HG02852 (cell line): ENCODE measurements at regions not wholly inside any gene's neighbourhood (a gene's known extent, or its start where the extent isn't known, plus 50 kb on each side); places are given as distances from the start of the nearest gene placed in this dataset.
"Not testable (repeated sequence)": the region's sequence is repeated elsewhere in the genome, so short reads cannot be mapped to it uniquely, and the experiment has no call there.

Experiments used
- ATAC-seq: cut with Tn5 transposase; IDR thresholded peaks from one replicate; pipeline ENCODE4 v1.9.1; 2021; ENCODE audit warnings: mild to moderate bottlenecking, moderate library complexity; ENCODE audit not compliant: unreplicated experiment

DNA sequence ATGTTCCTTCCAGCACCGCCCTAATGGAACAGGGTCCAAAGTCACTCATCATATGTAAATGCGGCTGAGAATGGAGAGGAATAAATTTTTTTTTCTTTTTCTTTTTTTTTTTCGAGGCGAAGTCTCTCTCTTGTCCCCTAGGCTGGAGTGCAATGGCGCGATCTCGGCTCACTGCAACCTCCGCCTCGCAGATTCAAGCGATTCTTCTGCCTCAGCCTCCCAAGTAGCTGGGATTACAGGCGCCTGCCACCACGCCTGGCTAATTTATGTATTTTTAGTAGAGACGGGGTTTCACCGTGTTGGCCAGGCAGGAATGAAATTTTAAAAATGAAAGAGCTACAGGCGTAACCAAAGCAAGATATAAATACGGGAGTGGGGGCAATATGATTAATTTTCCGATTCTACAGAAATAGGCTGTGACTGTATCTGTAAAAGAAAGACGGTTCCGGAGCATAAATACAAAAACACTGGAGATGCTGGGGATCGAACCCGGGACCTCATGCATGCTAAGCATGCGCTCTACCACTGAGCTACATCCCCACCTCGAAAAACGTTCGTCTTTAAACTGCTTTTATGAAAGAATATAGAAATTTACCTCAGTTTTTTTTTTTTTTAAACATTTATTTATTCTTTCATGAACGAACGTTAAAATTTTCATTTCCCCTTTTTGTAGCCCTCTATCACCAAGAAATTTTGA lies 132.2 kb downstream of the GPX5 start:
- ATAC-seq, result no peak

DNA sequence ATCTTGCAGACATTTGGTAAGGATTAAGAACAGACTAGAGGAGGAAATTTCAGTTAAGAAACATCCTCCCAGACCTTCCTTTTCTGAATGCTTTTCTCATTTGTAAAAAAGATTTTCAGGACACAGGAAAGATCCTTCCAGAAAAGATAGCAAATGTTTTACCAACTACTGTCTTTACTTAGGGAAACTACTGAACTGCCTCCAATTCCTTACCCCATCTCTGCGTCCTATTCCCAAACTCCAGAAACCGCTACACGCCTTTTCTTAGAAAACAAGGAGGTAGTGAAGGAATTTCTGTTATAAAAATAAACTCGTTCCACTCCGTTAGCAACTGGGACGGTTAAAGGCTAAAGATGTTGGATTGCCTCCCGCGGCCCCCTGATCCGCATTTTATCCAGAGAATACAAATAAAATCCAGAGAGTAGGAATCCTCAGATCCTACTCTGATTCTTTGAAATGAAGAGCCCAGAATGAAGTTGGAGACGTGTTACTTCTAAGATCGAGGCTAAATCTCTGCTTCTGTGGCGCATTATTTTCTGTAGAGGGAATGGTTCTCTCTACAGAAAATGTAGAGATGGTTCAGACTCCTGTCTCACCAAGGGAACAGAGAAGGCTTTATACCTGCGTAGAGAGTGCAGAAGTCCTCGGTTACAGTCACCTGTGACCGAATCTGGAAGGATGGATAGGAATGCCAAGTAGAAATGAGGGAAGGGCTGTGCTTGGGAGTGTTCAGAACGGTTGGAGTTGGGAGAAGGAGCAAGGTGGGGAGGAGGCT lies 133.0 kb downstream of the GPX5 start:
- no peak for ATAC-seq

GRCh38 chr6:28659250-28659566 lies 133.5 kb downstream of the GPX5 start:
- ATAC-seq, result no peak

DNA sequence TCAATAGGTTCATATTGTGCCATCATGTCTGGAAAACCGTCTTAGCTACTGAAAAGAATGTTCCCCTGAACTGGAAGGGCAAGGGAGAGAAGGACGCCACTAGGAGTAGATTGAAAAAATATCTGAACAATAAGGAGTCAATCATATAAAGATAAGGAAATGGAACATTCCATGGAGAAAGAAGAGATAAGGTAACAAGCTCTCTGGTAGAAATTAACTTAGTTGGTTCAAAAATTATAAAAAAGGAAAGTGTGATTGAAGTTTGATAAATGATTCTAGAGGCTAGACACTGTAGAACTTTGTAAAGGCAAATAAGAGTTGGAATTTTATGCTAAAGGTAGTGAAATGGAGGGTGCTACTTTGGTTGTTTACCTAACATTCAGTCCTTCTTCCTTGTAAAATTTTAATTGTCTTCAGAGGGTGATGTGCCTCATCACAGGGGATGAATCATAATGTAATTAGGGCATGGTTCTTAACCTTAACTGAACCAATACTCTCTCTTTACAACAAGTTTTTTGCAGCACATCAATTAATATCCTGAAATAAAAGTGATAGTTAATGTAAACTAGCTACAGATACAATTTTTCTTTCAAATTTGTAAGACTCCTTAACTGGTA lies 135.5 kb downstream of the GPX5 start:
- no peak for ATAC-seq

- ATAC-seq, result no peak
Measured at GRCh38 chr6:28664870-28665396, 139.3 kb downstream of the GPX5 start.

- no peak for ATAC-seq
Measured at GRCh38 chr6:28673417-28673786, 147.7 kb downstream of the GPX5 start.

DNA sequence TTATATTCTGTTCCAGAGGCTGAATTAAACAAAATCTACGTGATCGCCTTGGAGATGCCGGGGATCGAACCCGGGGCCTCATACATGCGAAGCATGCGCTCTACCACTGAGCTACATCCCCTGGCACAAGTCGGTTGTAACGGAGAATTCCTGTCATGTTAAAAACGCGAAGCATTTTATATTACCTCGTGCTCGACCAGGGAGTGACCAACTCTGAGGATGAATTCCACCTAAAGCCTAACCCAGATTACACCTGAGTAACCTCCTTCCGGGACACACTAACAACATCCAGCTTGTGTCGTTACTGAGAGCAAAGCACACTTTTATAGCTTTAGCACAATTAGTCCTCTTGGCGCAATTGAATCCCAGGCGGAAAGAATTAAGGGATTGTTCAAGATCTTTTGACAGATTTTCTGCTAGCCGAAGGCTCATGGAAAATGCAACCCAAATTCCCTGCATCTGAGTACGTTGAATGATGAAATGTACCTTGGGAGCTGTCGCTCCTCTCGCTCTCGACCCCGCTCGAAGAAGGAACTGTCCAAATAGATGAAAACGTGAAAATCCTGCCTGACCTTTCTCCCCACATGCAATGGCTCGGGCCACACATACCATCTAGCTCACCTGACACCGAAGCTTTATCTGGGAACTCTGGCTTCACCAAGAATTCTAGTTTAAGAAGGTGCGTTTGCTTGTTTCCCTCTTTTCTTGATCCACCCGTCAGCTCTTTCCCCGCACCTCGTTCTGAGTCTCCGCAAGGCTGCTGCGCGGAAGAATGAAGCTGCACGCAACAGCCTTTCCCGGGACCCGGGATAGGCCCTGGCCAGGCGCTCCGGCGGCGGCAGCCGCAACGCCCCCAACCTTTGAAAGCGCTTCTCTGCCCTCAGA lies 148.3 kb downstream of the GPX5 start:
- ATAC-seq, result no peak

DNA sequence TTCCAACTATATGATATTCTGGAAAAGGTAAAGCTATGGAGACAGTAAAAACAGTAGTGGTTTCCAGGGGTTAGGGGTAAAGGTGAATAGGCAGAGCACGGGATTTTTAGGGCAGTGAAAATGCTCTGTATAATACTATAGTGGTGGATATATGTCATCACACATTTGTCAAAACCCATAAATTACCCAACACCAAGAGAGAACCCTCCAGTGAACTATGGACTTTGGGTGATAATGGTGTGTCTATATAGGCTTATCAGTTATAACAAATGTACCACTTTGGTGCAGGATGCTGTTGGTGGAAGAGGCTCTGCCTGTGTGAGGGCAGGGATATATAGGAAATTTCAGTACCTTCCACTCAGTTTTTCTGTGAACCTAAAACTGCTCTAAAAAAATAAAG lies 149.9 kb downstream of the GPX5 start:
- no peak for ATAC-seq

GRCh38 chr6:28682542-28682941 lies 156.9 kb downstream of the GPX5 start:
- ATAC-seq, result no peak

- ATAC-seq, result not testable (repeated sequence)
Measured at GRCh38 chr6:28682956-28683685, 157.4 kb downstream of the GPX5 start.

DNA sequence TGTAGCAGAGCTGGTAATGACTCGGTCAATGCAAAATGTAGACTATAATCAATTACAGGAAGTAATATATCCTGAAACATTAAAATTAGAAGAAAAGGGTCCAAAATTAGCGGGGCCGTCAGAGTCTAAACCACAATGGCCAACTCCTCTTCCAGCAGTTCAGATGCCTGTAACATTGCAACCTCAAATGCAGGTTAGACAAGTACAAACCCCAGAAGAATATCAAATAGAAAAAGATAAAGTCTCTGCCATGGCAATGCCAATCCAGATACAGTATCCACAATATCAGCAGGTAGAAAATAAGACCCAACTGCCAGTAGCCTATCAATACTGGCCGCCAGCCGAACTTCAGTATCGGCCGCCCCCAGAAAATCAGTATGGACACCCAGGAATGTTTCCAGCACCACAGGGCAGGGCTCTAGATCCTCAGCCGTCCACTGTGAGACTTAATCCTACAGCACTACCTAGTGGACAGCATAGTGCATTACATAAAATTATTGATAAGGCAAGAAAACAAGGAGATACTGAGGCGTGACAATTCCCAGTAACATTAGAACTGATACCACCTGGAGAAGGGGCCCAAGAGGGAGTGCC lies 158.4 kb downstream of the GPX5 start:
- ATAC-seq, result no peak

DNA sequence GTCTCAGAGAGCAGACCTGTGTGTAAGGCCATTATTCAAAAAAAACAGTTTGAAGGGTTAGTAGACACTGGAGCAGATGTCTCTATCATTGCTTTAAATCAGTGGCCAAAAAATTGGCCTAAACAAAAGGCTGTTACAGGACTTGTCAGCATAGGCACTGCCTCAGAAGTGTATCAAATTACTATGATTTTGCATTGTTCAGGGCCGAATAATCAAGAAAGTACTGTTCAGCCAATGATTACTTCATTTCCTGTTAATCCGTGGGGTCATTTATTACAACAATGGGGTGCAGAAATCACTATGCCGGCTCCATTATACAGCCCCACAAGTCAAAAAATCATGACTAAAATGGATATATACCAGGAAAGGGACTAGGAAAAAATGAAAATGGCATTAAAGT lies 160.3 kb downstream of the GPX5 start:
- ATAC-seq, result not testable (repeated sequence)

GRCh38 chr6:28686446-28687027 lies 160.9 kb downstream of the GPX5 start:
- not testable (repeated sequence) for ATAC-seq

- ATAC-seq, result not testable (repeated sequence)
Measured at GRCh38 chr6:28687309-28687981, 161.8 kb downstream of the GPX5 start.

GRCh38 chr6:28691991-28692390 lies 166.3 kb downstream of the GPX5 start:
- not testable (repeated sequence) for ATAC-seq

- ATAC-seq, result no peak
Measured at GRCh38 chr6:28693033-28693750, 167.5 kb downstream of the GPX5 start.

GRCh38 chr6:28693751-28694443 lies 168.2 kb downstream of the GPX5 start:
- no peak for ATAC-seq

GRCh38 chr6:28695715-28696114 lies 170.0 kb downstream of the GPX5 start:
- ATAC-seq, result no peak
